Activated CD4-positive, alpha-beta T cell treated with anti-CD3 and anti-CD28 coated beads, Interleukin-2, amount 50 U/mL, for 24 hours (primary cell): ENCODE measurements at regions not wholly inside any gene's neighbourhood (a gene's known extent, or its start where the extent isn't known, plus 50 kb on each side); places are given as distances from the start of the nearest gene placed in this dataset.

ENCODE experiments used
- DNase-seq, 2 donors: peaks; one replicate each; pipeline ENCODE4 v3.0.0-alpha.2; 2020; ENCODE audit warnings: low read depth in 1 of 2, low spot score in 1 of 2

DNA sequence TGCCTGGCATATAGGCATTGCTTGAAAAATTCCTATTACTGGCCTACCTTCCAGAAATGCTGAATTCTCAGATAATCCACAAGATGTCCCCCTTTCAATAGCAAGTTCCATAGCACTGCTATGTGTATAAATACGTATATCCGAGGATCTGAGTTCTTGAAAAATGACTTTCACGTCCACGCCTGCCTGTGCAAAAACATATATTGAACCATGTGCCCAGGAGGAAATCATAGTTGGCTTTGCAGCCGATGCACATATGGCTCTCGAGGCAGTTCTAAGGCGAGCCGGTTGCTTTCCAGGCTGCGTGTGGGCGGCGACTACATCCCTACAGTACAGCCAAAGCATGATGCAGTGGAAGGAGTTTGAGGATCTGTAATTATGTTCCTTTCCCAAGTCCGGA is 55.4 kb upstream of the ESX1 start:
- DNase-seq = no peak

DNA sequence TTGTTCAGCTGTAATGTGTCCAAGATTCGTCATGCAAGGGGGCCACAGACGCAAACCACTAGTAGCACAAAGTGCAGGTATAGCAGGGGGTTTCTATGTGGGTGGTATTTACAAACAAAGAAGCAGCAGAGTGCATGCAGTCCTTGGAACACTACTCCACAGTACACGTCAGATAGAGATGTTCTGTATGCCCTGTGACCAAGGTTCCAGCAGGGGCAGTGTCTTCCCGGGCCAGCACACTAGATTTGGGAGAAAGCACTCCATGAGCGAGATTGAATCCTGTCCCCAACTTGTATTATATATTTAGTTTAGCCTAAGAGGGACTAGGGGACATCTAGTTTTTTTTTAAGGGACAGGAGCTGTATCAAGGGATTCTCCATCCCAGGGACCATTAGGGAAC is 54.4 kb upstream of the ESX1 start:
- no peak for DNase-seq

DNA sequence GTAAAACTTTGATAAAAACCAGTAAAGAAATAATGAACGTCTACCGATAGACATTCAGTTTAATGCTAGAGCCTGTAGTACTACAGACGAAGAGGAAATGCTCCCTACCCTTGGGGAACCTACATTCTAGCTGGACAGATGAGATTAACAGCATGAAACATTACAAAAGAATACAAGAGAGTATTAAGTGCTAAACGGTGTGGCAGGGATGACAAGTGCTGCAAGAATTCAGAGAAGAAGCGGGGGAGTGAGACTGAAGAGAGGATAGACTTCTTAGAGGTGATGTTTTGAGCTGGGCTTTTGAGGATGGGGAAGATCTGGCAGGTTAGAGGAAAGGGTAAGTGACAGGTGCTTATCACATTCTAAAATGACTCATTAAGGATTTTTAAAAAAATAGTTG is 52.6 kb upstream of the ESX1 start:
- no peak for DNase-seq

DNA sequence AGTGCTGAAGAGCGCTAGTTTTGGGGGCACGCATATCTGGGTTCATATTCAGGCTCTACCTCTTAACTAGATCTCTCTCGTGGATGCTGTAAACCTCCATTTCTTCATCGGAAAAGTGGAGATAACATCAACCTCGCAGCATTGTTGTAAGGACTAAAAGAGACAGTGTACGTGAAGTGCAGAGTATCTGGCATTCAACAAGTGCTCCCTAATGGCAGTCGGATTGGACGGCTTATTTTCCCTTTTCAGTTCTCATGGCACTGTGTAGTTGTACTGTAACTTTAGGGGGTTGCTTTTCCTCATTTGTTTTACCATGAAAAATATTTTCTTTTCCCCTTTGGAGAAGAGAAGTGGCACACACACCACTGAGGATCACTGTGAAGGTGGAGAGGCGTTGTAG is 51.4 kb upstream of the ESX1 start:
- DNase-seq = no peak
